Left forelimb (tissue), 1 donor: ENCODE measurements at regions not wholly inside any gene's neighbourhood (a gene's known extent, or its start where the extent isn't known, plus 50 kb on each side); places are given as distances from the start of the nearest gene placed in this dataset.
"Not testable (repeated sequence)": the region's sequence is repeated elsewhere in the genome, so short reads cannot be mapped to it uniquely, and the experiment has no call there.

ENCODE experiments used
- DNase-seq: peaks from one replicate; pipeline ENCODE4 v3.0.0-alpha.2; 2018; ENCODE audit warnings: low spot score

DNA sequence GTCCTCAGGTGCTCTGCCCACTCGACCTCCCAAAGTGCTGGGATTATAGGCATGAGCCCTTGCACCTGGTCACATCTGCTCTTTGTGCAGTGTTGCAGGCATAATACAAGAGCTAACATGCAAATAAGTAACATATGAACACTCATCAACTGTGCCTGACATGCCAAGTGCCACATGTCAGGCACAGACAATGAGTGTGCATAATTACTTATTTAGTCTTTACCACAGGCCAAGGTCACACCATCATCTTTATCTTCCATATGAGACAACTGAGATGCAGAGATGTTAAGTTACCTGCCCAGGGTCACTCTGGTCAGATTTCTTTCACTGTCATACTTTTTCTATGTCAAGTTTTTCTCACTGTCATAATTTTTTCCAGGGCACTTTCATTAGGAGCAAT lies 126.1 kb downstream of the PPIAL4G start:
- DNase-seq = no peak

DNA sequence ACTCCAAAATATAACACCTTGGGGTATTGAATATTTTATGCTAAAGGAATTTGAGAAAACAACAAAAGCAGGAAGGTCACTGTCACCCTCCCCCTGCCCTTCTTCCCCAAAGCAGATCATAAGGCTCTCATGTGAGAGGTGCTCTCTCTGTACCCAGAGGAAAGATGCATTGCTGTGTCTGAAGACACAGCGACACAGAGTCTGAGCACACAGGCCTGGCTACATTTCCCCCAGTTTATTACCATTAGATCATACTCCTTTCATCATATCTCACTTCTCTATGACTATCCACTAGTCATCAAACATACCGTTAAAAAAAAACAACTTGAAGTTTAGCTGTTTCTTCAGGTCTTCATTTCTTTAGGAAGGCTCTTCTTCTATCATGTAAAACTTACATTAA lies 127.1 kb downstream of the PPIAL4G start:
- DNase-seq = no peak

DNA sequence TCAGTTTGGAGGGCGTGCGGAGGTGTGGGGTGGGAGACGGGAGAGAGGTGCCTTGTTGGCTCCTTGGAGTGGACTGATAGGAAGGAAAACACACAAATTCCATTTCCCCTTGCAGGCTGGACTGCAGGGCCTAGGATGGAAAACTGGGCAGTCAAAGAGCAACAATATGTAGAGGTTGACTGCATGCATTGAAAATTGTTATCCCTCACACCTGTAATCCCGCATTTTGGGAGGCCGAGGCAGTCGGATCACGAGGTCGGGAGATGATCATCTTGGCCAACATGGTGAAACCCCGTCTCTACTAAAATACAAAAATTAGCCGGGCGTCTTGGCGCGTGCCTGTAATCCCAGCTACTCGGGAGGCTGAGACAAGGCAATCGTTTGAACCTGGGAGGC lies 128.2 kb downstream of the PPIAL4G start:
- no peak for DNase-seq

DNA sequence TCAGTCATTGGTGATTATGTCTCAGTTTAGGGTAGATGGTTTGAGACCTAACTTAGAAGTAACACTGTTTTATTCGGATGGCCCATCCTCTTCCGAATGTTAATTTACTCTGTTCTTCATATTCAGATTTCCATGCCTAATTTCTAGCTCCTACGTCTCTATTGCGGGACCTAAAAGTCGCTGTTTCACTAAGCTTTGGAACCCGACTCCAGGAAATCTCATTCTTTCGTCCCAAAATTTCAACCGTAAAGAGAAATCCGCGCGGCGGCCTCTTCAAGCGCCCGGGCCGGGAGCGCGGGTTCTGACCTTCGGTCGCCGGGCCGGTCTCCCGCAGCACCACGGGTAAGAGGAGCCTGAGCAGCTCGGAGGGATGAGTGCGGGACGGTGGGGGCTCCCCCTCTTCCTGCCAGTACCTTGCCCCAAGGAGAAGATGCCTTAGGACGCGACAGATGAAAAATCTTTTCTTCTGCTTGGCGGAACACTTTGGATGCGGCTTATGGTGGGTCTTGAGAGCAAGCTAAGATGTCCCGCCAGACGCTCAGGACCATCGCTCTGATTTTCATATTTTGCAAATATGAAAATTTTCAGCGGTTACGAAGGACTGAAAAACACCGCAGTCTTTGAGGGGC lies 128.7 kb downstream of the PPIAL4G start:
- no peak for DNase-seq

DNA sequence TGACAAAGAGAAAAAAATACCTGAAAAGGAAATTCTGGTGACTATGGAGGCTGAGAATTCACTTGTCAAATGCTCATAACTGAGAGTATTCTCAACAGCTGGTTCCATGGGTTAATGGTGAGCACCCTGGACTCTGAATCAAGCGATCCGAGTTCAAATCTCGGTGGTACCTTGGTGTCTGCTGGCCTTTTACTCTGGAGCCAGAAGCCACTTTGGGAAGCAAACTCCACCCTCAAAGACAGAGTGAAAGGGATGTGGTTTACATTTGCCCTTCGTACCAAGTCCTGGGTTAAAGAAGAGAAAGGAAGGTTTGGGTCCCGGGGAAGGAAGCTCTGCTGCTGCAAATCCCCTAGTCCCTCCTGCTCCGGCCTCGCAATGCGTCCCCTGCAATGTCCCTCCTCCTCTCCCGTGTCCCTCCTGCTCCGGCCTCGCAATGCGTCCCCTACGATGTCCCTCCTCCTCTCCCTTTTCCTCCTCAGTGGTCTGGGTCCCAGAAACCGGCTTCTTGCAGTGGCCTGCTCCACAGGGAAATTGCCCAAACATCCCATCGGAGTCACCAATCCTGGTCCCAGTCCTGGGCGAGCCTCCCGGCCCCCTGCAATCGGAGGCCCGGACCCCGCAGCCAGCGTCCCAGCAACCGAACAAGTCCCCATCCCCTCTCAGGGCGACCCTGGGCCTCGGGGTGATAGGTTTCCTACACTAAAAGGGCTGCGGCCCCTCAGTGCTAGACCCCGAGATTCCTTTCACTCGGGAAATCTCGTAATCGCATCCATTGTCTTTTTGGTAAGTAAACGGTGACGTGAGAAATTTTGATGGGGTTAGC lies 129.4 kb downstream of the PPIAL4G start:
- DNase-seq = no peak

DNA sequence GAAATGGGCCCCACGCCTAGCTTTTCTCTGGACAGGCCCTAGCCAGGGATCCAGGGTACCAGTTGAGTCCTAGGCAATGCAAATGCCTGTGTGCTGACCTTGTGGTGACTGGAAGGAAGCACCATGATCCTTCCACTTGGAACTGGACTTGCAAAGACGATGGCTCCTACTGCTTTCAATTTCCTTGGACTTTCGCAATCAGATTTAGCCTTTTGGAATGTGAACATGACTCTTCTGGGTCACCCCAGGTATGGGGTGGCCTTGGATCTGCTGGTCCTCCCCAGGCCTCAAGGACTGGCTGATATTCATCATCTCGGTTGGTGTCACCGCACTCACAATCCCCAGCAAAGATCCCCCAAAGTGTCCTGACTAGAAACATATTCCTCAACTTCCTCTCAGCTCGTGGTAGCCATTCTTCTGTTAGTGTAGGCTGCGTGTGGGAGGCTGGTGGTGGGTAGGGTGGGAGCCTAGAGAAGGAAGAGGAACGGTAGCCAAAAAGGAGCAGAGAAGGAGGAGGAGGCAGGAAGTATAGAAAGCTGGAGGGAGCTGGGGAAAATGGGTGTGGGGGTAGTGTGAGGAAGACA lies 130.5 kb downstream of the PPIAL4G start:
- no peak for DNase-seq

DNA sequence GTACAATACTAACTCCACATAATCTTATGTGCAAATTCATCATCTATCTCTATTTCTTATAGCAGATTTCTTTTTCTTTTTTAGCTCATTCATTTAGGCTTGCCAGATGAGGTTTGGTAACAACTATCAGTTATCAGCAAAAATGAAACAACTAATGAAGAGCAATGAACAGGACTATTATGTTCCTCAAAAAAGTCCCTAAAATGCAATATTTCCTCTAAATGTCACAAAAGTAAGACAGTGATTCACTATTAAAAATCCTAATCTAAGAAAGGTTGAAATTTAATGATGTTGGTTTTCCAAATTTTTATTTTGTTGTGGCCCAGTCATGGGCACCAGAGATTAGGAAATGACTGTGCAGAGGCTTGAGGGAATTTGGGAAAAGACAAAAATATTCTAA lies 135.3 kb downstream of the PPIAL4G start:
- no peak for DNase-seq

DNA sequence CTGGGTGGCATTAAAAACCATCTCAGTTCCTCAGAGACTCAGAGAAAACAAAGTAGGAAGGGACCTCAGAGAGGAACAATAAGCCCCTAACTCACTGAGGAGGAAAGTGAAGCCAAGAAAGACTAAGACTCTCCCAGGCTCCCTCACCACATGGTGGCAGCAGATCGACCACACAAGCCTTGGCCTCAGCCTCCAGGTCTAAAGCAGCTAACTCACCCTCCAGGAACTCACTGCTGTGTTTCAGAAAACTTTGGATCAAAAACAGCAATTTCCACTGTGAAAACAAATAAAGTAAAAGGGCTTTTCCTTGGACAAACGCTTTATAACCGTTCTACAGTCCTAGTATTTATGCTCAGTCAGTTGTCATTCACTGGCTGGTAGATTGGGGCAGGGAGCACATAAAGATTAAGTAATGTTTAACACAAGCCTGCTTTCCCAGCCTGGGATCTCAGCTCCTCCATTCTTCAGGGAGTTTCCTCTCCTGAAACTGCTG lies 137.4 kb downstream of the PPIAL4G start:
- DNase-seq = not testable (repeated sequence)

DNA sequence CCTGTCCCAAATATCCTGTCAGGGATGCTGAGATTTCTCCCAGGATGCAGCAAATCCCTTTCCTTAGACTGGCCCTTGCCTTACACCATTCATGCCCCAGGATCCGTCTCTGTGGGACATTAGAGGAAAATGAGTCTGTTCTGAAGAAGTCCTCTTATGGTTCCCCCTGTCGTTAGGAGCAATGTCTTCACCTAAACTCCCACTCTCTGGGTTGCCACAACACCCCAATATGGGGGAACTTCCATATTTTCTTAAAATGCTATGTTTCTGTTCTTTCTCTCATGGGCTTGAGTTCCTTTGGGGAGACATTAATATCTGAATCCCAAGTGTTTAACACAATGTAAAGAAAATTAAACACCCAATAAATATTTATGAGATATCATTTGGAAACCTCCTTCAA lies 138.5 kb downstream of the PPIAL4G start:
- DNase-seq = not testable (repeated sequence)

DNA sequence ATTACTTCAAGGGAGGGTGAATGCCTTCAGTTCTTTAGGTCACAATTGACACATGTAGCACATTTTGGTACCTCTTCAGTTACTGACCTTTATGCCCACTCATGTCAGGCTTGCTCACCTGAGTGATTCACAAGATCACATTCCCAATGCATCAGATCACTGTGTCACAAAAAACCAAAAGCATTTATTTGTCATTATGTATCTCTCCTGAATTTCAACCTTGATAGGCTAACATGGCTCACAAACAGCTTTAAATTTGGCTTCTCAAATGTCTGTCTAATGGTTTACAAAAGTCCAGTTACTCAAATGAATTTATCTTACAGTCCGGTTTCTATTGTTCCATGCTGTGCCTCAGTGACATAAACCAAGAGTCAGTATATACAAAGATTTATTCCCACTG lies 141.4 kb downstream of the PPIAL4G start:
- DNase-seq = not testable (repeated sequence)

DNA sequence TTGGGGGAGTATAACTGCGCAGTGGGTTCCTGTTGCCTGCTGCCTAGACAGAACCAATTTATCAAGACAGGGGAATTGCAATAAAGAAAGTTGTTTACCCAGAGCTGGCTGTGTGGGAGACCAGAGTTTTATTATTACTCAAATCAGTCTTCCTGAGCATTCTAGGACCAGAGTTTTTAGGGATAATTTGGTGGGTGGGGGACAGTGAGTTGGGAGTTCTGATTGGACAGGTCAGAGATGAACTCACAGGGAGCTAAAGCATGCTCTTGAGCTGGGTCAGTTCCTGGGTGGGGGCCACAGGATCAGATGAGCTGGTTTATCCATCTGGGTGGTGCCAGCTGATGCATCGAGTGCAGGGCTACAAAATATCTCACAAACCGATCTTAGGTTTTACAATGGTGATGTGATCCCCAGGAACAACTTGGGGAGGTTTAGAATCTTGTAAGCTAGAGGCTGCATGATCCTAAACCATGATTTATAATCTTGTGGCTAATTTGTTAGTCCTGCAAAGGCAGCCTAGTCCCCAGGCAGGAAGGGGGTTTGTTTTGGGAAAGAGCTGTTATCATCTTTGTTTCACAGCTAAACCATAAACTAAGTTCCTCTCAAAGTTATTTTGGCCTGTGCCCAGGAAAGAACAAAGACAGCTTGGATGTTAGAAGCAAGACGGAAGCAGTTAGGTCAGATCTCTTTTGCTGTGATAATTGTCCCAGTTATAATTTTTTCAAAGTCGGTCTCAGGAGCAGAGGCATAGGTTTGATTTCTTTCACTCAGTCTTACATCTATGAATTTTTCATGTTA lies 146.8 kb downstream of the PPIAL4G start:
- not testable (repeated sequence) for DNase-seq

DNA sequence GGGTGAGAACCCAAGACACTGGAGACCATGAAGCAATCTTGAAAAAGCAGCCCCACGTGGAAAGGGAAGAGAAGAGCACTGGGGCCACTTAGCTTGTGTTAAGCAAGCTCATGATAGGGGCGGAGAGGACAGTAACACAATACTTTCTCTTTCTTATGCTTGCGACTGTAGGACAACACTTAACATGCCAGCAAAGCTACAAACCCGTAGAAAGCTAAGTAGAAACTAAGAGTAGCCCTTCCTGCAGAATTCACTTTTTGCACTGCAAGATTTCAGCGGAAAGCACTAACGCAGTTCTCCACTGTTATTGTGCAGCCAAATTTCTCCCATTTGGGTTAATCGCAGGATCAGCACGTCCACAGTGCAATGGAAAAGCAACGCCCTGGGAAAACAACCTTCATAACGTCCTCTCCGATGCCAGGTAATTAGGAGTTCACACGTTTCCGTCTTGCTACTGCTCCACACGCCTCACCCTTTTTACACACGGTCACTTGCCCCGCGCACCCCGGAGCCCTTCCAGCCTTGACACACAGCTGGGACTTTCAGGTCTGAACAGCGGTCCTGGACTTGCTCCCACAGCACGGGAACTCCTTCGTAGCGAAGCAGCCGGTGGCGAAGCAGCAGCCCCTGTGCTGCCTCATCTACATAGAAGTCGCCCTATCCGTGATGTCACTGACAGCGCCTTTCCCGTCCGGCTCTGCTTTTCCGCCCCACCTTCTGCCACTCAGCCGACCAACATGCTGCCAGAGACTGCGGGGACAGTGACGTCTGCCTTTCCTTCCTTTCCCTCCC lies 148.6 kb downstream of the PPIAL4G start:
- peak; percentile 84 for DNase-seq

DNA sequence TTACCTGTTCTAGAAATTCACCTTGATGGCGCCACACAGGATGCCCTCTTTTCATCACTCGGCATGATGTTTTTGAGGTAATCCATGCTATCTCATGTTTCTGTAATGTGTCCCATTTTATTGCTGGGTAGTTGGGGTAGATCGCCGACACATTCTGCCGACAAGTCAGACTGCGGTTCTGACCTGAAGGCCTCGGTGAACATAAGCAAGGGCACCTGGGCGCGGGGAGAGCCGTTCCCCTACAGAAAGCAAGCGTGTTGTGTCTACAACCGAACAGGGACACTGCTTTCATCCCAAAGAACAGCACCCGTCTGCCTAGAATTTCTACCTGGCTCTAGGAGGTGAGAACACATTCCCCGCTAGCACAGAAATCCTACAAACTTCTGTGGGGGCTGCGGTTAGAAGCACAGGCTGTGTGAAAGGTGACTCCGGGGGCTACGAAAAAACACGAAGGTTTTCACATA lies 149.2 kb downstream of the PPIAL4G start:
- no peak for DNase-seq

DNA sequence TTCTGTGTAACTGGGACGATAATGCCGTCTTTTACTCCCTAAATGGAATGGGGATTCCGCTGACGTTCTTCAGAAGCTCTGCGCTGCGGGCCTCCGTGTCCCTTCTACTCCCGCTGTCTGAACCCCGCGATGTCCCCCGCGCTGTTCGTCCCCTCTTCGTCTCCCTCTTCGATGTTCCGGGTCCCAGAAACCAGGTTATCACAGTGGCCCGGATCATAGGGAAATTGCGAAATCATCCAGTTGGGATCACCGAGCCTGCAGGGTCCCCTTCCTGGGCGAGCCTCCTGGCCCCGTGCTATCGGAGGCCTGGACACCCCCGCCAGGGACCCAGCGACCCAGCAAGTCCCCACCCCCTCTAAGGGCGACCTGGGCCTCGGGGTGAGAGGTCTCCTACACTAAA lies 154.2 kb downstream of the PPIAL4G start:
- DNase-seq = no peak

DNA sequence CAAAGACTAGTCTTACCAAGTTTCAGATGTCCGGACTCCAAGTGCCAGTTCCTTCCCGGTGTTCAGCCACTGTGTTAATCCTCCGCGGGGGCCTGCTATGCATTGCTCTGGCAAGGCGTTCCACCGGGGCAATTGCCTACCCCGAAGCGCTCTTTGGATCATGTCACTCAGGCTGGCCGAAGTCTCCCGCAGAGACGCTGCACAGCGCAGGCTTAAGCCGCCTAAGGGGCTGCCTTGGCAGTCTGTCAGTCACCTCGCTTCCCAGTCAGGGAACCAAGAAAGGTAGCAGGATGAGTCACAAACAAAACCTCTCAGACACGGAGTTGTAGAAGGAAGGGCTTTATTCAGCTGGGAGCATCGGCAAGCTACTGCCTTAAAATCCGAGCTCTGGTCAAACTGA lies 158.1 kb downstream of the PPIAL4G start:
- DNase-seq = not testable (repeated sequence)

DNA sequence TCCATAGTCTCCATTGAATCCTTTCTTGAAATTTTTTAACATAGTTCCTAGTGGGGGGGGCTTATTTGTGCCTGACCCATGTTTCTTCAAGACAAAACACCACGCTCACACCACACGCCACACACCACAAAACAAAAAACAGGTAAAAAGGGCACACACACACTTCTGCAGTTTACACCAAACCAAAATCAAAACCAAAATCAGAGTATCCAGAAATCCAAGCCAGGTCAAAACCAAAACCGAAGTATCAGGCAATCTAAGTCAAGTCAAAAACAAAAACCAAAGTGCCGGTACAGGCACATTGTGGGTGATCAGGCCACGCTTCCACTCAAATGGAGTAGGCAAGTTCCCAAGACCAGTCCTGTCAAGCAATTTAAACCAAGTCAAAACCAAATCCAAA lies 158.6 kb downstream of the PPIAL4G start:
- DNase-seq = not testable (repeated sequence)

DNA sequence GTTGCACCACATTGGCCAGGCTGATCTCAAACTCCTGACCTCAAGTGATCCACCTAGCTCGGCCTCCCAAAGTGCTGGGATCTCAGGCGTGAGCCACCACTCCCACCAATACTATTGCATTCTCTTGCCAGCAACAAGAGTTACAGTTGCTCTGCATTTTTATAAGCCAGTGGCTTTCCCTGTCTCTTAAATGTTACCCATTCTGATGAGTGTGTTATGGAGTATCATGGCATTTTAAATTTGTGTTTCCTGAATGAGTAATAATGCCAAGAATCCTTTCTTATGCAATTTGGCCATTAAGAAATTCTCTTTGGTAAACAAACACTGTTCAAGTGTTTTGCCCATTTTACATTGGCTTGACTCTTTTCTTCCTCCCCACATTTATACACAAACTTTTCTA lies 163.0 kb downstream of the PPIAL4G start:
- not testable (repeated sequence) for DNase-seq

DNA sequence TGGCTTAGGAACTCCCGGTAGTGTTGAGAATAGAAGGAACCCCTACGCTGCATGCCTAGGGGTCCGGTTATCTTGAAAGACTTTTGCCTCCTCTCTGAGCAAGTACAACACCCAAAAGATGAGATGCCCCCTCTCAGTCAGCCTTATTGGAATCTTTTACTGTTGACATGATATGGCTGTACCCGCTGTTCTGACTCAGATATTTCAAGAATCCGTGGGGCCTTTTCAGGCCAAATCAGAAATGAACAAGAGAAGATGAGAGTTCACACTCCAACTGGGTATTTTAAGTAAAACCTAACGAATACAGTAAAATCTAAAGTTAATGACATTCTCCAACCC lies 164.2 kb downstream of the PPIAL4G start:
- DNase-seq = no peak

DNA sequence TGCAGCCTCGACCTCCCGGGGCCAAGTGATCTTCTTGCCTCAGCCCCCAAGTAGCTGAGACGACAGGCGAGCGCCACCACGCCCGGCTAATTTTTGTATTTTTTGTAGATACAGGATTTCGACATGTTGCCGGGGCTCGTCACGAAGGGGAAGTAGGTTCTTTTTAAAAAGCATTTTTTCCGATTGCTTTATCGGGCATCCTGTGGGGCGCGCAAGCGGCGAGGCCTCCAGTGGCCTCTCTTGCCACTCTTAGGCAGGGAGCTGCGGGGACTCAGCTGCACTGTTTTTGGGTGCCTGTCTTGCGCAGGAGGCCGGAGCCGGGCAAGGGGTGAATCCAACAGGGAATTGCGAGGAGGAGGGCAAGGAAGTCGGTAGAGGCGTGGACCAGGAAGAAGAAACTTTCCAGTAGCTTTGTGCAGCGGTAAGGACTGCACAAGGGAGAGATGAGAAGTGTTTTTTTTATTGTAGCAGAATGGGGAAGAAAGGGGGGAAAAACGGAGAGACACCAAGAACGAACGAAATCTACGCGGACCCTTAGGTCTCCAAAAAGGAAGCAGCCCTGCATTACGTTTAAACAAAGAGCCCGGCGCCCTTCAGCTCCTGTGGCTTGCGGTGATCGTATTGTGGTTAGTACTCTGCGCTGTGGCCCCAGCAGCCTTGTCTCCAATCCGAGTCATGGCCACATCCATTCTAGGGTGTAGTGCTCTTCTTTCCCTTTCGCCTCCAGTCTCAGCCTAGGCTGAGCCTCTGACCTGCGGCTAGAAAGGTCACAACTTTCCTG lies 164.8 kb downstream of the PPIAL4G start:
- DNase-seq = no peak

DNA sequence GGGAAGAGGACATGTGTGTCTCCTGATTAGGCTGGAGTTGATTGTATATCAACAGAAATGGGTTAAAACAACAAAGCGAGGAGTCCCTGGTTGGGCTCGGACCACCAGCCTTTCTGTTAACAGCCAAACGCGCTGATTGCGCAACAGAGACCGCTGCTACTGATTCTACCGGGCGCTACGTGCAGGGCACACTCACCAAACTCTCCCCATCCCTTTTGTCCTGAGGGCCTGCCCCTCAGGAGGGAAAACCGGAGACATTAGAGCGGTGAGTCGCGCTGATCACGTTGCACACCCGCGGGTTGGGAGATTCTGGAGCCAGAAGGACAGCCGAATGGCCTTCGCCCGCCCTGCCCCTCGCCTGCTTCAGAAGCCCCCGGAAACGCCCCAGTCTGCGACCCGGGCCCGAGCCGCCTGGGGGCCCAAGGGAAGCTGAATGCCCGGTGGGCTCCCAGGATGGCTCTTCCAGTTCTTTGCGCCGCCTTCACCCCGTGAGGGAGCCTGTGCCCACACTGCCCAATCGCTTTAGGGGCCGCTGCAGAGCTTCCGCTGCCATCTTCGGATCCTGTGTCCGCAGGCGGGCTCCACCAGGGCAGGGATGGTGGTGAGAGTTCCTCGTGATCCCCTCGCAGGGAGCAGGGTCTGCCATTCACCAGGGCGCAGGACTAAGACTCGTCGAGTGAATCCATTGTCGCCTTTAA lies 165.4 kb upstream of the NBPF11 start:
- no peak for DNase-seq
